ENCODE measurements at regions not wholly inside any gene's neighbourhood (a gene's known extent, or its start where the extent isn't known, plus 50 kb on each side); places are given as distances from the start of the nearest gene placed in this dataset.

- H3K36me3 ChIP-seq = no peaks in the 10 kb centered on the region
- DNase-seq (ENCODE audit: extremely low spot score) = no peak
- intact Hi-C loops (cut with DNase I) = no loop called here
Measured at GRCh38 chr1:56107275-56107638, 472.1 kb downstream of the PLPP3 start.

GRCh38 chr1:56106531-56107274 is 472.7 kb downstream of the PLPP3 start:
- no peak for TF ChIP-seq CTCF (IDR thresholded peaks at IDR 0.05)
- no peak for TF ChIP-seq POLR2A (IDR thresholded peaks at IDR 0.05; ENCODE audit: low read depth)
- no peak for TF ChIP-seq POLR2AphosphoS5 (IDR thresholded peaks at IDR 0.05)
- TF ChIP-seq EP300 (IDR thresholded peaks at IDR 0.05) = no peak
- H3K4me3 ChIP-seq = no peak overlapping the region
- no peaks in the 10 kb centered on the region for H3K4me1 ChIP-seq
- WGBS = 93% methylated on average over 2 of the region's 2 CpGs
- DNase-seq (ENCODE audit: extremely low spot score) = no peak
- H3K27me3 ChIP-seq = no peaks in the 10 kb centered on the region
- no peak overlapping the region for H3K27ac ChIP-seq (replicated peaks in 1 of 4)
- peaks cover 0 to 8% (median 0%) of the 10 kb centered on the region in 4 donors for H3K9me3 ChIP-seq
- intact Hi-C loops (cut with DNase I) = no loop called here
- no peaks in the 10 kb centered on the region for H3K36me3 ChIP-seq

More at GRCh38 chr1:56107275-56107638, 472.1 kb downstream of the PLPP3 start:
- H3K27me3 ChIP-seq = no peaks in the 10 kb centered on the region
- TF ChIP-seq EP300 (IDR thresholded peaks at IDR 0.05) (no peak), CTCF (IDR thresholded peaks at IDR 0.05) (no peak)
- H3K9me3 ChIP-seq = peaks cover 0 to 12% (median 0%) of the 10 kb centered on the region in 4 donors
- H3K4me1 ChIP-seq = no peaks in the 10 kb centered on the region
- H3K27ac ChIP-seq (replicated peaks in 1 of 4) = no peak overlapping the region
- H3K4me3 ChIP-seq = no peak overlapping the region

GRCh38 chr1:56105397-56105796 is 474.0 kb downstream of the PLPP3 start:
- H3K27me3 ChIP-seq = no peaks in the 10 kb centered on the region
- TF ChIP-seq CTCF (IDR thresholded peaks at IDR 0.05) (no peak), POLR2A (IDR thresholded peaks at IDR 0.05; ENCODE audit: low read depth) (no peak), EP300 (IDR thresholded peaks at IDR 0.05) (no peak), POLR2AphosphoS5 (IDR thresholded peaks at IDR 0.05) (no peak)

GRCh38 chr1:56099766-56100265 is 479.5 kb downstream of the PLPP3 start:
- 96% methylated on average over 1 of the region's 1 CpG for WGBS
- no peak for DNase-seq (ENCODE audit: extremely low spot score)

More at GRCh38 chr1:56105397-56105796, 474.0 kb downstream of the PLPP3 start:
- no peak overlapping the region for H3K27ac ChIP-seq (replicated peaks in 1 of 4)
- H3K36me3 ChIP-seq = no peaks in the 10 kb centered on the region
- H3K4me3 ChIP-seq = no peak overlapping the region
- peaks cover 0 to 8% (median 0%) of the 10 kb centered on the region in 4 donors for H3K9me3 ChIP-seq
- WGBS = 88% methylated on average over 3 of the region's 3 CpGs
- DNase-seq (ENCODE audit: extremely low spot score) = no peak
- H3K4me1 ChIP-seq = no peaks in the 10 kb centered on the region
- intact Hi-C loops (cut with DNase I) = no loop called here

More at GRCh38 chr1:56099766-56100265, 479.5 kb downstream of the PLPP3 start:
- H3K27me3 ChIP-seq = no peaks in the 10 kb centered on the region
- H3K27ac ChIP-seq (replicated peaks in 1 of 4) = no peak overlapping the region
- H3K36me3 ChIP-seq = no peaks in the 10 kb centered on the region
- no peak overlapping the region for H3K4me3 ChIP-seq
- H3K4me1 ChIP-seq = peaks cover 0 to 13% (median 8%) of the 10 kb centered on the region in 4 donors
- TF ChIP-seq POLR2AphosphoS5 (IDR thresholded peaks at IDR 0.05) (no peak), EP300 (IDR thresholded peaks at IDR 0.05) (no peak), POLR2A (IDR thresholded peaks at IDR 0.05; ENCODE audit: low read depth) (no peak), CTCF (IDR thresholded peaks at IDR 0.05) (no peak)
- intact Hi-C loops (cut with DNase I) = no loop called here
- H3K9me3 ChIP-seq = peaks cover 0 to 8% (median 0%) of the 10 kb centered on the region in 4 donors
